PFSK-1 (cell line): ENCODE measurements at regions not wholly inside any gene's neighbourhood (a gene's known extent, or its start where the extent isn't known, plus 50 kb on each side); places are given as distances from the start of the nearest gene placed in this dataset.

Experiments used
- POLR2AphosphoS5 ChIP-seq: IDR thresholded peaks from 2 replicates; pipeline ENCODE4 v1.6.1; 2012; ENCODE audit warnings: low read depth, mild to moderate bottlenecking, control low read depth, low read length, moderate library complexity
- TF ChIP-seq, protein P1 (sequence below), 2 experiments: IDR thresholded peaks; 2 replicates each; pipeline versions ENCODE4 v1.6.1 to v1.8.0; 2011 to 2012; ENCODE audit warnings: low read depth in 2 of 2, low read length in 2 of 2, control low read depth in 1 of 2, inconsistent platforms in 1 of 2, mild to moderate bottlenecking in 1 of 2, moderate library complexity in 1 of 2; ENCODE audit not compliant: insufficient read depth in 1 of 2

DNA sequence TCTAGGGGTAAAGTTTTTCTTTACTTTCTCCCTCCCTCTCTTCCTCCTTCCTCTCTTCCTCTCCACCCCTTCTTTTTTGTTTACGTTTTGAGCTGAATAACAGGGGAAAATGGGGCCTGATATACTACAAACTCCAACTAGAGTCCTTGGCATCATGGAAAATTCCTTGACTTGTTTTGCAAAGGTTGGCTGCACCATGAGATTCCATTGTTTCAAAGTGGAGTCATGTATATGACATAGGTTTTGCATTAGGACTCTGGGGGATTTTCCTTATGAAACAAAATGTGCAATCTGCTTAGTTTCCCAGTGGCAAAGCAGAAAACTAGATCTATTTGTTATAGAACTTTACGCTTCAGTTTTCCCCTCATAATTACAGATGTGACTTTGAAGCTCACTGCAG is 233.5 kb upstream of the PGRMC2 start:
- TF ChIP-seq, protein P1, sequence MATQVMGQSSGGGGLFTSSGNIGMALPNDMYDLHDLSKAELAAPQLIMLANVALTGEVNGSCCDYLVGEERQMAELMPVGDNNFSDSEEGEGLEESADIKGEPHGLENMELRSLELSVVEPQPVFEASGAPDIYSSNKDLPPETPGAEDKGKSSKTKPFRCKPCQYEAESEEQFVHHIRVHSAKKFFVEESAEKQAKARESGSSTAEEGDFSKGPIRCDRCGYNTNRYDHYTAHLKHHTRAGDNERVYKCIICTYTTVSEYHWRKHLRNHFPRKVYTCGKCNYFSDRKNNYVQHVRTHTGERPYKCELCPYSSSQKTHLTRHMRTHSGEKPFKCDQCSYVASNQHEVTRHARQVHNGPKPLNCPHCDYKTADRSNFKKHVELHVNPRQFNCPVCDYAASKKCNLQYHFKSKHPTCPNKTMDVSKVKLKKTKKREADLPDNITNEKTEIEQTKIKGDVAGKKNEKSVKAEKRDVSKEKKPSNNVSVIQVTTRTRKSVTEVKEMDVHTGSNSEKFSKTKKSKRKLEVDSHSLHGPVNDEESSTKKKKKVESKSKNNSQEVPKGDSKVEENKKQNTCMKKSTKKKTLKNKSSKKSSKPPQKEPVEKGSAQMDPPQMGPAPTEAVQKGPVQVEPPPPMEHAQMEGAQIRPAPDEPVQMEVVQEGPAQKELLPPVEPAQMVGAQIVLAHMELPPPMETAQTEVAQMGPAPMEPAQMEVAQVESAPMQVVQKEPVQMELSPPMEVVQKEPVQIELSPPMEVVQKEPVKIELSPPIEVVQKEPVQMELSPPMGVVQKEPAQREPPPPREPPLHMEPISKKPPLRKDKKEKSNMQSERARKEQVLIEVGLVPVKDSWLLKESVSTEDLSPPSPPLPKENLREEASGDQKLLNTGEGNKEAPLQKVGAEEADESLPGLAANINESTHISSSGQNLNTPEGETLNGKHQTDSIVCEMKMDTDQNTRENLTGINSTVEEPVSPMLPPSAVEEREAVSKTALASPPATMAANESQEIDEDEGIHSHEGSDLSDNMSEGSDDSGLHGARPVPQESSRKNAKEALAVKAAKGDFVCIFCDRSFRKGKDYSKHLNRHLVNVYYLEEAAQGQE (IDR thresholded peaks at IDR 0.05; ENCODE audit: insufficient read depth in 1 of 2, low read depth in 2 of 2, low read length in 2 of 2): no peak
- TF ChIP-seq POLR2AphosphoS5: no peak
